HepG2 (cell line): ENCODE measurements at regions not wholly inside any gene's neighbourhood (a gene's known extent, or its start where the extent isn't known, plus 50 kb on each side); places are given as distances from the start of the nearest gene placed in this dataset.

Experiments used
- BCL6 ChIP-seq: IDR thresholded peaks from 2 replicates; pipeline ENCODE4 v1.6.1; 2016; ENCODE audit warnings: missing genetic modification reagents, missing compliant biosample characterization
- FOSL1 ChIP-seq: sonication (generic); formaldehyde crosslinking; IDR thresholded peaks from 2 replicates; pipeline ENCODE4 v1.9.0; 2021; ENCODE audit warnings: missing genetic modification reagents, borderline replicate concordance
- LRRFIP1 ChIP-seq: sonication (generic); formaldehyde crosslinking; conservative IDR thresholded peaks from 2 replicates; pipeline ENCODE4 v1.4.0; 2020; ENCODE audit warnings: missing genetic modification reagents
- MATR3 ChIP-seq: sonication (generic); formaldehyde crosslinking; IDR thresholded peaks from 2 replicates; pipeline ENCODE4 v1.4.0; 2020; ENCODE audit warnings: missing genetic modification reagents
- MEIS1 ChIP-seq: sonication (generic); formaldehyde crosslinking; IDR thresholded peaks from 2 replicates; pipeline ENCODE4 v1.9.0; 2021; ENCODE audit warnings: mild to moderate bottlenecking, missing genetic modification reagents, moderate library complexity, borderline replicate concordance
- PLSCR1 ChIP-seq: sonication (generic); formaldehyde crosslinking; IDR thresholded peaks from 2 replicates; pipeline ENCODE4 v1.5.0; 2020; ENCODE audit warnings: missing genetic modification reagents, mild to moderate bottlenecking, borderline replicate concordance
- TERF1 ChIP-seq: sonication (generic); formaldehyde crosslinking; IDR thresholded peaks from 2 replicates; pipeline ENCODE4 v1.8.0; 2022; ENCODE audit warnings: mild to moderate bottlenecking, missing genetic modification reagents, moderate library complexity
- ZBTB33 ChIP-seq: sonication (generic); formaldehyde crosslinking; IDR thresholded peaks from 2 replicates; pipeline ENCODE4 v1.4.0; 2020; ENCODE audit warnings: missing genetic modification reagents
- ZNF556 ChIP-seq: sonication (generic); formaldehyde crosslinking; IDR thresholded peaks from 2 replicates; pipeline ENCODE4 v1.4.0; 2020; ENCODE audit warnings: mild to moderate bottlenecking, missing genetic modification reagents, borderline replicate concordance
- ZNF629 ChIP-seq: sonication (generic); formaldehyde crosslinking; conservative IDR thresholded peaks from 2 replicates; pipeline ENCODE4 v1.5.0; 2020; ENCODE audit warnings: missing genetic modification reagents
- ZNF768 ChIP-seq: sonication (generic); formaldehyde crosslinking; IDR thresholded peaks from 2 replicates; pipeline ENCODE4 v1.4.0; 2020; ENCODE audit warnings: missing genetic modification reagents
- ZNF773 ChIP-seq: sonication (generic); formaldehyde crosslinking; IDR thresholded peaks from 2 replicates; pipeline ENCODE4 v1.4.0; 2020; ENCODE audit warnings: missing genetic modification reagents, borderline replicate concordance
- ZSCAN25 ChIP-seq: sonication (generic); formaldehyde crosslinking; IDR thresholded peaks from 2 replicates; pipeline ENCODE4 v1.8.0; 2022; ENCODE audit warnings: mild to moderate bottlenecking, missing genetic modification reagents

- TF ChIP-seq LRRFIP1 (CRISPR knock-in tag) (no peak), ZNF629 (CRISPR knock-in tag) (no peak), MEIS1 (no peak), MATR3 (CRISPR knock-in tag) (no peak), PLSCR1 (CRISPR knock-in tag) (no peak), ZNF768 (CRISPR knock-in tag) (0 out of 2 replicates have a peak, but pooled peaks have one; percentile 9), ZNF556 (CRISPR knock-in tag) (no peak), ZBTB33 (CRISPR knock-in tag) (peak; percentile 59; the same call in 1 of the 2 replicates), FOSL1 (CRISPR knock-in tag) (no peak), ZSCAN25 (no peak), BCL6 (CRISPR knock-in tag) (no peak), TERF1 (CRISPR knock-in tag) (no peak), ZNF773 (CRISPR knock-in tag) (no peak)
Measured at GRCh38 chr21:43268804-43269186, 100.0 kb downstream of the CRYAA start (continued).
